Glutamatergic neuron (in vitro differentiated cells): ENCODE measurements at regions not wholly inside any gene's neighbourhood (a gene's known extent, or its start where the extent isn't known, plus 50 kb on each side); places are given as distances from the start of the nearest gene placed in this dataset.

Experiments used
- DNase-seq: peaks from one replicate; pipeline ENCODE4 v3.0.0; 2022
- H3K27ac Mint-ChIP-seq: one replicate; pipeline ENCODE4 v1.8.0; 2020; ENCODE audit warnings: mild to moderate bottlenecking, mixed read lengths, inconsistent platforms; ENCODE audit not compliant: unreplicated experiment
- H3K27me3 Mint-ChIP-seq: one replicate; pipeline ENCODE4 v1.8.0; 2020; ENCODE audit warnings: mild to moderate bottlenecking, moderate library complexity, mixed read lengths, inconsistent platforms; ENCODE audit not compliant: unreplicated experiment
- H3K36me3 Mint-ChIP-seq: one replicate; pipeline ENCODE4 v1.8.0; 2020; ENCODE audit warnings: mild to moderate bottlenecking, mixed read lengths, inconsistent platforms; ENCODE audit not compliant: unreplicated experiment
- H3K4me1 Mint-ChIP-seq: one replicate; pipeline ENCODE4 v1.8.0; 2020; ENCODE audit warnings: mild to moderate bottlenecking, low read depth, mixed read lengths, inconsistent platforms; ENCODE audit not compliant: unreplicated experiment
- H3K4me3 Mint-ChIP-seq: one replicate; pipeline ENCODE4 v1.8.0; 2020; ENCODE audit warnings: mild to moderate bottlenecking, mixed read lengths, inconsistent platforms; ENCODE audit not compliant: unreplicated experiment
- H3K9me3 Mint-ChIP-seq: one replicate; pipeline ENCODE4 v1.8.0; 2020; ENCODE audit warnings: mild to moderate bottlenecking, moderate library complexity, mixed read lengths, inconsistent platforms; ENCODE audit not compliant: unreplicated experiment
- CTCF ChIP-seq: fragments of 200-600 bp; sonication (generic); IDR thresholded peaks from one replicate; pipeline ENCODE4 v1.5.0; 2021; ENCODE audit not compliant: partially characterized antibody, unreplicated experiment

- Mint-ChIP-seq H3K27ac (no peak overlapping the region), H3K9me3 (no peaks in the 10 kb centered on the region), H3K27me3 (peaks cover 1% of the 10 kb centered on the region), H3K36me3 (no peaks in the 10 kb centered on the region), H3K4me3 (no peak overlapping the region), H3K4me1 (peaks cover 9% of the 10 kb centered on the region)
- no peak for DNase-seq
- no peak for TF ChIP-seq CTCF
Observed at GRCh38 chr10:105758209-105758998, 1117.3 kb downstream of the SORCS3 start.

GRCh38 chr10:105757302-105757701 is 1116.2 kb downstream of the SORCS3 start:
- H3K27me3 Mint-ChIP-seq = peaks cover 1% of the 10 kb centered on the region
- no peak for TF ChIP-seq CTCF
- H3K27ac Mint-ChIP-seq = no peak overlapping the region
- no peak for DNase-seq
- no peaks in the 10 kb centered on the region for H3K36me3 Mint-ChIP-seq
- no peaks in the 10 kb centered on the region for H3K9me3 Mint-ChIP-seq
- H3K4me3 Mint-ChIP-seq = no peak overlapping the region
- peaks cover 9% of the 10 kb centered on the region for H3K4me1 Mint-ChIP-seq

- Mint-ChIP-seq H3K36me3 (no peaks in the 10 kb centered on the region), H3K9me3 (no peaks in the 10 kb centered on the region), H3K27me3 (peaks cover 1% of the 10 kb centered on the region), H3K4me1 (peaks cover 2% of the 10 kb centered on the region), H3K27ac (no peak overlapping the region), H3K4me3 (no peak overlapping the region)
- no peak for TF ChIP-seq CTCF
- no peak for DNase-seq
Observed at GRCh38 chr10:105756386-105756785, 1115.3 kb downstream of the SORCS3 start.

GRCh38 chr10:105751688-105752087 is 1110.6 kb downstream of the SORCS3 start:
- no peaks in the 10 kb centered on the region for H3K4me1 Mint-ChIP-seq
- no peaks in the 10 kb centered on the region for H3K9me3 Mint-ChIP-seq
- H3K27ac Mint-ChIP-seq = no peak overlapping the region
- no peak for DNase-seq
- no peak overlapping the region for H3K4me3 Mint-ChIP-seq
- H3K27me3 Mint-ChIP-seq = no peaks in the 10 kb centered on the region
- TF ChIP-seq CTCF = no peak
- H3K36me3 Mint-ChIP-seq = no peaks in the 10 kb centered on the region

DNA sequence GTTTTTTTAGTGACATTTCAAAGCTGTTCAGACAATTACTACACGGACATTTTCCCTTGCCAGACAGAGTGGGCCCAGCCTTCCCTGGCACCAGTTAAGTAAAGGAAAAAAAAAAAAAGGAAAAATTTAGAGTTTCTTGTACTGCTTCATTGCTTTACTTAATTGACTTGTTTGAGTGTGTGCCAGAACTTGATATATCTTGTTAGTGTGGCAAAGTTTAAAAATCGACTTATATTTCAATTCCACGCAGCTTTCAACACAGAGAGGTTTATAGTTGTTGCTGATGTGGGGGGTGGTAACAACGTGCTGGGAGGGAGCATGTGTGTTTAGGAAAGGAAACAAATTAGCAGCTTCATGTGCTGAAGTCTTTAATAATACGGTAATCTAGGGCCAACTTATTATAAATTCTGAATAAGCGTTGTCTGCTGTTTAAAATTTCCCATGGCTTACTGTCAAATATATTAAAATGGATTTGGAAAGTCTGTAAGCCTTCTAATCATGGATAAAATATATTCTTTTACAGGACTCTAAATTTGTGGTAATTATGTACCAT is 1104.6 kb downstream of the SORCS3 start:
- Mint-ChIP-seq H3K27ac (no peak overlapping the region), H3K4me1 (no peaks in the 10 kb centered on the region)

More for the DNA sequence above, 1104.6 kb downstream of the SORCS3 start:
- H3K4me3 Mint-ChIP-seq = no peak overlapping the region
- no peaks in the 10 kb centered on the region for H3K27me3 Mint-ChIP-seq
- no peak for DNase-seq
- no peak for TF ChIP-seq CTCF
- no peaks in the 10 kb centered on the region for H3K36me3 Mint-ChIP-seq
- H3K9me3 Mint-ChIP-seq = no peaks in the 10 kb centered on the region
